K562 (cell line): ENCODE measurements at regions not wholly inside any gene's neighbourhood (a gene's known extent, or its start where the extent isn't known, plus 50 kb on each side); places are given as distances from the start of the nearest gene placed in this dataset.

Source experiments
- ATAC-seq: fragments of 200-7000 bp; cut with Tn5 transposase; 3 replicates; pipeline ENCODE4 v1.9.1; 2020; ENCODE audit warnings: moderate library complexity
- BruUV-seq: library from RNA; stranded (reverse); fragments of 400-500 nt; replicated peaks from 2 replicates; lab custom pipeline; 2021; lab: Mats Ljungman, UMichigan
- CTCF ChIA-PET: fragments of 300-600 bp; formaldehyde crosslinking; extraction: SDS; loops from one replicate; lab custom pipeline; 2021; ENCODE audit warnings: low intra/inter-chr PET ratio; lab: Yijun Ruan, JAX
- POLR2A ChIA-PET: fragments of 300-600, 350-650 bp; sonication (Branson Sonifier 250); formaldehyde crosslinking; extraction: SDS; loops from one replicate; lab custom pipeline; 2021; ENCODE audit warnings: antibody characterized with exemption, inconsistent platforms; lab: Yijun Ruan, JAX
- DNase-seq, 4 experiments: peaks; one replicate each; pipeline versions ENCODE4 v3.0.0 to v3.0.0-alpha.2; 2011 to 2018; ENCODE audit warnings: low spot score in 3 of 4, mixed read lengths in 3 of 4; ENCODE audit errors: extremely low read depth in 1 of 4
- FAIRE-seq: peaks from 2 replicates; lab custom pipeline; 2011; peaks lifted over from hg19 to GRCh38; lab: Jason Lieb, UNC
- H2AFZ ChIP-seq: 2 replicates; pipeline ENCODE4 v1.6.0; 2011; ENCODE audit warnings: low read depth, low read length, control low read depth, inconsistent platforms
- H3K27ac ChIP-seq: fragments of 200-600 bp; 3 replicates; pipeline ENCODE4 v1.8.0; 2011; ENCODE audit warnings: low read depth, mild to moderate bottlenecking, control low read depth, inconsistent platforms, low read length, moderate library complexity, mixed read lengths; ENCODE audit errors: extremely low read depth
- H3K27me3 ChIP-seq, 2 experiments: fragments of 300-600 bp in 1 of 2; 2 replicates in 1 of 2; 3 replicates in 1 of 2; pipeline versions ENCODE4 v1.6.0 to v1.8.0; 2011; ENCODE audit warnings: inconsistent platforms in 2 of 2, low read length in 2 of 2, mild to moderate bottlenecking in 1 of 2, mixed read lengths in 1 of 2, moderate library complexity in 1 of 2; ENCODE audit not compliant: control insufficient read depth in 2 of 2, insufficient read depth in 2 of 2
- H3K36me3 ChIP-seq: fragments of 300-600 bp; 3 replicates; pipeline ENCODE4 v1.8.0; 2011; ENCODE audit warnings: mild to moderate bottlenecking, low read length, inconsistent platforms; ENCODE audit not compliant: control insufficient read depth, insufficient read depth
- H3K4me1 ChIP-seq, 2 experiments: fragments of 200-600 bp in 1 of 2; replicated peaks in 1 of 2; 2 replicates in 1 of 2; 3 replicates in 1 of 2; pipeline versions ENCODE4 v1.5.1 to v1.8.0; 2011; ENCODE audit warnings: inconsistent platforms in 2 of 2, low read length in 2 of 2, mild to moderate bottlenecking in 1 of 2, mixed read lengths in 1 of 2, moderate library complexity in 1 of 2; ENCODE audit not compliant: control insufficient read depth in 2 of 2, insufficient read depth in 2 of 2
- H3K4me2 ChIP-seq: 2 replicates; pipeline ENCODE4 v1.6.1; 2011; ENCODE audit warnings: low read length, control low read depth, inconsistent platforms, mixed read lengths; ENCODE audit not compliant: insufficient read depth
- H3K4me3 ChIP-seq: fragments of 200-600 bp; sonication (generic), shearing (Covaris generic); 2 replicates; pipeline ENCODE4 v1.5.1; 2016; ENCODE audit warnings: control low read depth, inconsistent platforms
- H3K79me2 ChIP-seq: fragments of 200-600 bp; 3 replicates; pipeline ENCODE4 v1.8.0; 2011; ENCODE audit warnings: low read length, inconsistent platforms; ENCODE audit not compliant: control insufficient read depth, insufficient read depth
- H3K9ac ChIP-seq, 2 experiments: 2 replicates each; pipeline versions ENCODE4 v1.6.0 to v1.6.1; 2011; ENCODE audit warnings: low read depth in 2 of 2, low read length in 2 of 2, control low read depth in 1 of 2, inconsistent platforms in 1 of 2, mild to moderate bottlenecking in 1 of 2, mixed read lengths in 1 of 2; ENCODE audit not compliant: insufficient read depth in 1 of 2
- H3K9me1 ChIP-seq: one replicate; pipeline ENCODE4 v1.6.0; 2011; ENCODE audit warnings: inconsistent platforms, mild to moderate bottlenecking, low read length, moderate library complexity; ENCODE audit not compliant: control insufficient read depth, insufficient read depth
- H3K9me3 ChIP-seq: replicated peaks from 2 replicates; pipeline ENCODE4 v1.5.1; 2011; ENCODE audit warnings: low read depth, low read length, inconsistent platforms; ENCODE audit not compliant: control insufficient read depth, insufficient read depth
- H4K20me1 ChIP-seq: replicated peaks from 2 replicates; pipeline ENCODE4 v1.6.1; 2011; ENCODE audit warnings: low read length, inconsistent platforms, mixed read lengths; ENCODE audit not compliant: control insufficient read depth, insufficient read depth
- ATF7 ChIP-seq: fragments of 450-650 bp; IDR thresholded peaks from 2 replicates; pipeline ENCODE4 v1.7.1; 2014; ENCODE audit warnings: mild to moderate bottlenecking, moderate library complexity
- HNRNPUL1 ChIP-seq: fragments of 200-400 bp; formaldehyde crosslinking; IDR thresholded peaks from 2 replicates; pipeline ENCODE4 v1.6.1; 2017; ENCODE audit warnings: low read length
- MAX ChIP-seq: sonication (generic); formaldehyde crosslinking; IDR thresholded peaks from 2 replicates; pipeline ENCODE4 v1.9.0; 2022; ENCODE audit warnings: mild to moderate bottlenecking, missing genetic modification reagents
- NR2C2 ChIP-seq, 2 experiments: fragments of 200-800 bp in 1 of 2; sonication (Bioruptor generic) in 1 of 2; sonication (generic) in 1 of 2; formaldehyde crosslinking in 1 of 2; IDR thresholded peaks; 2 replicates each; pipeline versions ENCODE4 v1.6.1 to v1.8.0; 2016 to 2022; ENCODE audit warnings: mild to moderate bottlenecking in 1 of 2, missing compliant biosample characterization in 1 of 2, missing genetic modification characterization in 1 of 2, missing genetic modification reagents in 1 of 2
- PREB ChIP-seq: sonication (generic); formaldehyde crosslinking; IDR thresholded peaks from 2 replicates; pipeline ENCODE4 v1.8.1; 2023; ENCODE audit warnings: mild to moderate bottlenecking, missing genetic modification reagents
- RAD51 ChIP-seq: fragments of 450-650 bp; IDR thresholded peaks from 2 replicates; pipeline ENCODE4 v1.7.1; 2016; ENCODE audit warnings: low read depth, mild to moderate bottlenecking, borderline replicate concordance
- RFX1 ChIP-seq: fragments of 450-650 bp; IDR thresholded peaks from 2 replicates; pipeline ENCODE4 v1.6.1; 2016; ENCODE audit warnings: mild to moderate bottlenecking, moderate library complexity
- SMC3 ChIP-seq: conservative IDR thresholded peaks from 2 replicates; pipeline ENCODE4 v1.6.1; 2011; ENCODE audit warnings: low read depth, low read length, improper control_type of control experiment; ENCODE audit not compliant: insufficient read depth
- TEAD4 ChIP-seq, 2 experiments: sonication (generic) in 1 of 2; formaldehyde crosslinking in 1 of 2; IDR thresholded peaks; 2 replicates each; pipeline versions ENCODE4 v1.6.1 to v1.8.0; 2012 to 2022; ENCODE audit warnings: borderline replicate concordance in 1 of 2, inconsistent platforms in 1 of 2, low read length in 1 of 2, mild to moderate bottlenecking in 1 of 2, missing genetic modification reagents in 1 of 2
- ZHX1 ChIP-seq: fragments of 150-350 bp; conservative IDR thresholded peaks from 2 replicates; pipeline ENCODE4 v1.6.1; 2014; ENCODE audit warnings: low read length
- ZZZ3 ChIP-seq: fragments of 450-650 bp; IDR thresholded peaks from 2 replicates; pipeline ENCODE4 v1.6.1; 2016; ENCODE audit warnings: antibody characterized with exemption, mild to moderate bottlenecking, moderate library complexity
- WGBS: fragments of 100-300 bp; shearing (Covaris generic); methylation state at CpG from one replicate; pipeline ENCODE4 v1.1.6; 2016; ENCODE audit warnings: low coverage, mixed read lengths; ENCODE audit not compliant: insufficient coverage; ENCODE audit errors: missing lambda C conversion rate; 5-methylcytosine and 5-hydroxymethylcytosine counted together
- in situ Hi-C: fragments of 300-500 bp; cut with MboI; formaldehyde crosslinking; loops from 4 replicates; pipeline ENCODE4 v1.15.0; 2018; ENCODE audit warnings: inconsistent platforms, mixed read lengths
- intact Hi-C: fragments of 100-400 bp; cut with micrococcal nuclease; formaldehyde crosslinking; loops from 2 replicates; pipeline ENCODE4 v1.14.2; 2022
- TF ChIP-seq, protein P1 (sequence below): sonication (generic); formaldehyde crosslinking; IDR thresholded peaks from 2 replicates; pipeline ENCODE4 v1.4.0; 2020; ENCODE audit warnings: mild to moderate bottlenecking, missing genetic modification reagents
- TF ChIP-seq, protein P2 (sequence below): sonication (generic); formaldehyde crosslinking; IDR thresholded peaks from 2 replicates; pipeline ENCODE4 v1.9.0; 2022; ENCODE audit warnings: mild to moderate bottlenecking, missing genetic modification reagents

GRCh38 chr5:153347611-153348010, 142.9 kb upstream of the GRIA1 start:
- no peak overlapping the region for H3K4me2 ChIP-seq
- no peak overlapping the region for H3K27ac ChIP-seq
- DNase-seq (no peak), FAIRE-seq (no peak), ATAC-seq (no peak)
- no peak overlapping the region for H3K9ac ChIP-seq
- intact Hi-C loops = no loop called here
- TF ChIP-seq, protein P1, sequence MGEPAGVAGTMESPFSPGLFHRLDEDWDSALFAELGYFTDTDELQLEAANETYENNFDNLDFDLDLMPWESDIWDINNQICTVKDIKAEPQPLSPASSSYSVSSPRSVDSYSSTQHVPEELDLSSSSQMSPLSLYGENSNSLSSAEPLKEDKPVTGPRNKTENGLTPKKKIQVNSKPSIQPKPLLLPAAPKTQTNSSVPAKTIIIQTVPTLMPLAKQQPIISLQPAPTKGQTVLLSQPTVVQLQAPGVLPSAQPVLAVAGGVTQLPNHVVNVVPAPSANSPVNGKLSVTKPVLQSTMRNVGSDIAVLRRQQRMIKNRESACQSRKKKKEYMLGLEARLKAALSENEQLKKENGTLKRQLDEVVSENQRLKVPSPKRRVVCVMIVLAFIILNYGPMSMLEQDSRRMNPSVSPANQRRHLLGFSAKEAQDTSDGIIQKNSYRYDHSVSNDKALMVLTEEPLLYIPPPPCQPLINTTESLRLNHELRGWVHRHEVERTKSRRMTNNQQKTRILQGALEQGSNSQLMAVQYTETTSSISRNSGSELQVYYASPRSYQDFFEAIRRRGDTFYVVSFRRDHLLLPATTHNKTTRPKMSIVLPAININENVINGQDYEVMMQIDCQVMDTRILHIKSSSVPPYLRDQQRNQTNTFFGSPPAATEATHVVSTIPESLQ = no peak
- TF ChIP-seq PREB (CRISPR knock-in tag) (no peak), ZHX1 (no peak), RAD51 (no peak), TEAD4 (IDR thresholded peaks at IDR 0.05; ENCODE audit: low read length) (no peak), TEAD4 (CRISPR knock-in tag; IDR thresholded peaks at IDR 0.05; ENCODE audit: borderline replicate concordance) (no peak), MAX (CRISPR knock-in tag) (no peak), ATF7 (no peak), RFX1 (no peak), ZZZ3 (no peak), SMC3 (no peak), HNRNPUL1 (no peak), NR2C2 (CRISPR knock-in tag; IDR thresholded peaks at IDR 0.05) (no peak), NR2C2 (tag; IDR thresholded peaks at IDR 0.05) (no peak)
- TF ChIP-seq, protein P2, sequence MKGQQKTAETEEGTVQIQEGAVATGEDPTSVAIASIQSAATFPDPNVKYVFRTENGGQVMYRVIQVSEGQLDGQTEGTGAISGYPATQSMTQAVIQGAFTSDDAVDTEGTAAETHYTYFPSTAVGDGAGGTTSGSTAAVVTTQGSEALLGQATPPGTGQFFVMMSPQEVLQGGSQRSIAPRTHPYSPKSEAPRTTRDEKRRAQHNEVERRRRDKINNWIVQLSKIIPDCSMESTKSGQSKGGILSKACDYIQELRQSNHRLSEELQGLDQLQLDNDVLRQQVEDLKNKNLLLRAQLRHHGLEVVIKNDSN = no peak
- CTCF ChIA-PET = no interaction called here
- H3K36me3 ChIP-seq = no peaks in the 10 kb centered on the region
- H3K9me1 ChIP-seq = no peaks in the 10 kb centered on the region
- no peaks in the 10 kb centered on the region for H3K9me3 ChIP-seq
- no peak overlapping the region for H3K4me3 ChIP-seq
- no TSS peak for BruUV-seq
- no peaks in the 10 kb centered on the region for H3K27me3 ChIP-seq
- H2AFZ ChIP-seq = no peak overlapping the region
- 0% methylated on average over 1 of the region's 1 CpG for WGBS
- in situ Hi-C loops = no loop called here
- H3K79me2 ChIP-seq = no peaks in the 10 kb centered on the region
- POLR2A ChIA-PET = no interaction called here
- H4K20me1 ChIP-seq = no peaks in the 10 kb centered on the region
- no peaks in the 10 kb centered on the region for H3K4me1 ChIP-seq
